Fibroblast of villous mesenchyme (primary cell): ENCODE measurements at regions not wholly inside any gene's neighbourhood (a gene's known extent, or its start where the extent isn't known, plus 50 kb on each side); places are given as distances from the start of the nearest gene placed in this dataset.

ENCODE experiments used
- DNase-seq: peaks from one replicate; pipeline ENCODE4 v3.0.0-alpha.2; 2010; ENCODE audit warnings: low read depth
- H3K4me3 ChIP-seq: 2 replicates; pipeline ENCODE4 v1.5.1; 2011; ENCODE audit warnings: low read depth, mild to moderate bottlenecking, low read length
- TF ChIP-seq, protein P1 (sequence below): IDR thresholded peaks from 2 replicates; pipeline ENCODE4 v1.5.1; 2012; ENCODE audit warnings: low read depth, mild to moderate bottlenecking, low read length; ENCODE audit not compliant: insufficient read depth

DNA sequence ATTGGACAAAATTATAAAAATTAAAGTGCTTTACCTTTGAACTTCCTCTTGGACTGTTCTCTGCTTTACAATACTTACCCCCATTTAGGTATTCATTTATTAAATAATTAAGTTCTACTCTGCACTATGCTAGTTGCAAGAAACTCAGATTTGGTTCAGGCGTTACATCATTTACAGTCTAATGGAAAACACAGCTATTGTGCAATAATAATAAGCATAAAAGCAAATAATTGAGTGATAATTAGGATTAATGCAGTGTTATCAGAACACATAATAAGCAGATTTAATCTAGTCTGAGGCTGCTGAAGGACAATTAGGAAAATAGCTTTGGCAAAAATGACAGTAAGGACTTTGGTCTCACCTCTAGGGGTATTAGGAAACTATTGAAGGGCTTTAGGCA is 493.2 kb upstream of the ADARB2 start:
- H3K4me3 ChIP-seq: no peak overlapping the region
- TF ChIP-seq, protein P1, sequence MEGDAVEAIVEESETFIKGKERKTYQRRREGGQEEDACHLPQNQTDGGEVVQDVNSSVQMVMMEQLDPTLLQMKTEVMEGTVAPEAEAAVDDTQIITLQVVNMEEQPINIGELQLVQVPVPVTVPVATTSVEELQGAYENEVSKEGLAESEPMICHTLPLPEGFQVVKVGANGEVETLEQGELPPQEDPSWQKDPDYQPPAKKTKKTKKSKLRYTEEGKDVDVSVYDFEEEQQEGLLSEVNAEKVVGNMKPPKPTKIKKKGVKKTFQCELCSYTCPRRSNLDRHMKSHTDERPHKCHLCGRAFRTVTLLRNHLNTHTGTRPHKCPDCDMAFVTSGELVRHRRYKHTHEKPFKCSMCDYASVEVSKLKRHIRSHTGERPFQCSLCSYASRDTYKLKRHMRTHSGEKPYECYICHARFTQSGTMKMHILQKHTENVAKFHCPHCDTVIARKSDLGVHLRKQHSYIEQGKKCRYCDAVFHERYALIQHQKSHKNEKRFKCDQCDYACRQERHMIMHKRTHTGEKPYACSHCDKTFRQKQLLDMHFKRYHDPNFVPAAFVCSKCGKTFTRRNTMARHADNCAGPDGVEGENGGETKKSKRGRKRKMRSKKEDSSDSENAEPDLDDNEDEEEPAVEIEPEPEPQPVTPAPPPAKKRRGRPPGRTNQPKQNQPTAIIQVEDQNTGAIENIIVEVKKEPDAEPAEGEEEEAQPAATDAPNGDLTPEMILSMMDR: no peak
- no peak for DNase-seq

DNA sequence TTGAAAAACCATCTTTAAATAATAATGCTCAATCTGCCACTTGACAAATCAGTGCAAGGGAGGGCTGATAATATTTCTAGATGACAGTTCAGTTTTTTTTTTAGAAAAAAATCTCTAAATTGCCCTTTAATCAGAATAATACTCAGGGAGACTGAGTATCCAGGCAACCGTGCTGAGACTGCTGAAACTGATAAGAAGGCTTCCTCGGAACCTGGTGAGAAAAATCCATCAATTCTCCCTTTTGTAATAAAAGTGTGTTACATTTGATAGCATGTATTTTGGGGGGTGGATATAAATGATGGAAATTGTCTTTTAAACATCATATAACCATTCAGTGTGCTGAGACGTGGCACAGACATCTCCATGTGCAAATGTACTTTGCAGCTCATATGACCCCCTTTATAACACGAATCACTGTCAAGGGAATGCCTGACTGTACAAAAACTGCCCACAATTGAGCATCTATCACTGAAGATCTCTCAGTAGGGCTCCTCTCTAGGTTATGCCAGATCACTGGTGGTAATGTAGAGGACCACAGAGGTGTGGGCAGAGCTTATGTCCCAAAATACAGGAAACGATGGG is 491.1 kb upstream of the ADARB2 start:
- no peak for DNase-seq
- TF ChIP-seq, protein P1: no peak
- H3K4me3 ChIP-seq: no peak overlapping the region

DNA sequence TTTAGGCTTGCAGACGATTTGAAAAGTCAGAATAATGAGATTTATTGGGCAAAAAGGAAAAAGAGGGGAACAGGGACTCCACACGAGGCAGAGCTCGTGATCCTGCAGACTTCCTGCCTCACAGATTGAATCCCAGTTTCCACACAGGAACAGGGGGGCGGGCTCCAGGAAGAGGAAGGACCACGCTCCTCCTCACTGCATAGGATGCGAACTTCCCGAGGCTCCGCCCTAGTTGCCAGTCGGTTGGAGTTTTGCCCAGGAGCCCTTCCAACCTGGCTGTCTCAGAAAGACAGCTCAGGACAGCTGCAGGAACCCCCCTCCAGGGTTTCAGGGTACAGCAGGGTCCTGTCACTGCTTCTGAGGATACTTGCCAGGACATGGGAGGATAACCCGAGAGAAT is 488.3 kb upstream of the ADARB2 start:
- TF ChIP-seq, protein P1: no peak
- no peak for DNase-seq
- no peak overlapping the region for H3K4me3 ChIP-seq

DNA sequence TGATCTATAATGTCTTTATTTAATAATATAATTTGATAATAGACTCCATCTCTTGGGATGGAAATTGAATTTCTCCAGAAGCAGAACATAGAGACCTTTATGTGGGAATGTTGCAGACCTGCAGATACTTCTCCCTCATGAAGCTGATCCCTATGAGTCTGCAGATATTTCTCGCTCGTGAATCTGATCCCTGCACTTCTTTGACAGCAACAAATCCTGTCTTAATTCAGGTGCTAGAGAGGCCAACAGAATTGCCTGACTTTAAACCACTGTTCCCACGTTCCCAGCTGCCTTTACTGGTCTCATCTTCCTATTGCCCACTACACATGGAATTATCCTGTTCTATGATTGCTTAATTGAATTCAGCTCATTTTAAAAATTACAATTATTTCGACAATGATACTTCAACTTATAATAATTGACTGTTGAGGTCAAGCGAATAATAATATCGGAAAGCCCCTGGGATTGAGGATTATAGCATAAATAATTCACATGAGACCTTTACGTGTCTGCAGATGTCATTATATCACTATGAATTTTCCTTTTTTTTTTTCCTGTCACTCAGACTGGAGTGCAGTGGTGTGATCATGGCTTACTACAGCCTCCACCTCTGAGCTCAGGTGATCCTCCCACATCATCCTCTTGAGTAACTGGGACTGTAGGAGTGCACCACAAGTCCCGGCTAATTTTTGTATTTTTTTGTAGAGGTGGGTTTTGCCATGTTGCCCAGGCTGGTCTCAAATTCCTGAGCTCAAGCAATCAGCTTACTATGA is 486.4 kb upstream of the ADARB2 start:
- H3K4me3 ChIP-seq: no peak overlapping the region
- TF ChIP-seq, protein P1: no peak
- no peak for DNase-seq

DNA sequence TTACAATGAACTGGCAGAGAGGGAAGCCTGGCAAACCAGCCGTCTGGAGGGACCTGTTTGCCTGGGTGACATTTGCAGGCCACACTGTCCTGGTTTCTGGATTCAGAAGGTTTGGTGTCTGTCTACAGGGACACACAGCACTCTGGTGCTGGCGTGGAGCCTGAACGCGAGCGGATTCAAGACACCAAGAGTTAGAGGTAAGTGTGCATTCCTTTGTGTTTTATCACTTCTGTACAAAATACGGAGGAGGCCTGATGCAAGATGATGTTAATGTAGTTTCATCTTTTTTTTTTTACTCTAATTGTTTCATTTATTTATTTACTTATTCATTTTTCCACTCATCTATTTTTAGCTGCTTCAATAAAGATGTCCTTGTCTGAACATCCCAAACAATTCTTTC is 485.3 kb upstream of the ADARB2 start:
- no peak for DNase-seq
- TF ChIP-seq, protein P1: no peak
- H3K4me3 ChIP-seq: no peak overlapping the region

DNA sequence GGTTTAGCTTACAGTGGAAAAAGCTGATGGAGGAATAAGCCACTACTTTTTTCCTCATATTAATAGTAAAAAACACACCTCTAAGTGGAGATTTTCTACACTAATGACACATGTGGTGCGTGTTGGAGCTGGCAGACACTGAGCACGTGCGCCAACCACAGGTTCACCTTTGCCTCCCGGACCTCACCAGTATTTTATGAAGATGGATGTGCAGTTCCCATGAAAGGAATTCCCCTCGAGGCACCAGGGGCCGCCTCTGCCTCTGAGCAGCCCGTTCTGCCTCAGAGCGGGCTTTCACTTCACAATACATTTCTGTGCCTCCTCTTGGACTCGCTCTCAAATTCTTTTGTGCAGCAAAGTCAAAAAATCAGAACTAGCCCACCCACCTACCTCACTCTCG is 477.5 kb upstream of the ADARB2 start:
- TF ChIP-seq, protein P1: no peak
- H3K4me3 ChIP-seq: no peak overlapping the region
- DNase-seq: no peak
